Hippocampal formation (tissue), 2 donors: ENCODE measurements at regions not wholly inside any gene's neighbourhood (a gene's known extent, or its start where the extent isn't known, plus 50 kb on each side); places are given as distances from the start of the nearest gene placed in this dataset.

Source experiments
- DNase-seq, 2 donors: peaks; one replicate each; lab custom pipeline; 2025; lab: John Stamatoyannopoulos, UW

DNA sequence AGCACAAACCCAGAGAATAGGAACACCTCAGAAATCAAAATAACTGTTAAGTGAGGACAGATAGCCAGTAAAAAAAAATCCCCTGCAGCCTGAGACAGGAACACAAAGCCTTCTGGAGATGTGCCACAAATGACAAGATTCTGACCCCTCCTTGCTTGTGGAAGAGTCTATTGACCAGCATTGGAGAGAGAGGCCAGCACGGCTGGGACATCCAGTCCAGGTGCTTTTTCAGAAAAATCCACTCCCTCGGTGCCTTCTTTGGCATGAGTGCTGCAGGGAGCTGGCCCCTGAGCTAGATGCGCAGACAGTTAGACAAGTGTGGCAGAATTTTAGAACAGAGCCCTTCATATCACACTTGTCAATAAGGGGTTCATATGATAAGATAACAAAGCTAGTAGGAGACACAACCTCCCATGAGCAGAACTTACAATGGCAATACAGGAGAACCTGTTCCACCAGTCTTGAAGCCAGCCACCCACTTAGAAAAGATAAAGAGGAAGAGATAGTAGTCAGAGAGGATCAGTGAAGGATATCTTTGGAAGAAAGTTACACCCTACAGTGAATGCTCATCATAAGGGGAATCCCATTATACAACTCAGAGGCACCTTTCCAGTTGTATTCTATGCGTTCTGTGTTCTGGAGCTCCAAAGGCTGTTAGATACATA is 298.4 kb downstream of the TLE1 start:
- no peak for DNase-seq

GRCh38 chr9:81389569-81389993 is 299.8 kb downstream of the TLE1 start:
- DNase-seq: no peak

GRCh38 chr9:81388831-81389230 is 300.5 kb downstream of the TLE1 start:
- no peak for DNase-seq

DNA sequence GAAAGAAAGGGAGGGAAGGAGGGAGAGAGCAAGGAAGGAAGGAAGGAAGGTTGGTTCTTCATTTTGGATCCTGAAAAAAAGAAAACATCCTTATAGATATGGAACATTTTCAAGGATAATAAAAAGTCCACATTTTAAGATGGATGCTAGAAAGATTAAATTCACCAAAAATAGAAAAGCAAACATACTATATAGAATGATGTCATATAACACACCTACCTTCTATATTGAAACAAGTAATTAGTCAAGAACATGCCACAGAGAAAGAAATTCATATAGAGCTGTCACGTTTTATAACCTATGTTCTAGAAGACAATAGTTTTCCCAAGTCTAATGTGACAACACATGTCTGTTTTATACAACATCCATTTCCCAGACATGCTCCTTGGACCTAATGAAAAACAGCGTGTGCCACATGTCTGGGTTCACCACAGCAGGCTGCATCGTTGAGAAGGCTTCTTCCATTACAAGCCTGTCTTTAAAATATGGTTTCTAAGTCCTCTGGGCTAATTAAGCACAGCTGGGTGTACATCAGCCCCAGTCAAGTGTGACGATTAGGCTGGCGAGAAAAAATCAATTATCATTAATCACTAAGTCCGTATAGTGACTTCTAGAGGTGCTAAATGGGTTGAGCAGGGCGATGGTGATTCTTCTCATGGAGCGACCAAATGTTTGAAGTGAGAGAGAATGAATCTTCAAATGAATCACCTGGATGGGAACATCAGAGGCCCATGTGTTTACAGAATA is 301.8 kb downstream of the TLE1 start:
- DNase-seq: no peak

- no peak for DNase-seq
Measured at GRCh38 chr9:81384911-81385310, 304.4 kb downstream of the TLE1 start.

- no peak for DNase-seq
Measured at GRCh38 chr9:81382281-81382680, 307.1 kb downstream of the TLE1 start.

GRCh38 chr9:81381694-81382093 is 307.7 kb downstream of the TLE1 start:
- DNase-seq: no peak

DNA sequence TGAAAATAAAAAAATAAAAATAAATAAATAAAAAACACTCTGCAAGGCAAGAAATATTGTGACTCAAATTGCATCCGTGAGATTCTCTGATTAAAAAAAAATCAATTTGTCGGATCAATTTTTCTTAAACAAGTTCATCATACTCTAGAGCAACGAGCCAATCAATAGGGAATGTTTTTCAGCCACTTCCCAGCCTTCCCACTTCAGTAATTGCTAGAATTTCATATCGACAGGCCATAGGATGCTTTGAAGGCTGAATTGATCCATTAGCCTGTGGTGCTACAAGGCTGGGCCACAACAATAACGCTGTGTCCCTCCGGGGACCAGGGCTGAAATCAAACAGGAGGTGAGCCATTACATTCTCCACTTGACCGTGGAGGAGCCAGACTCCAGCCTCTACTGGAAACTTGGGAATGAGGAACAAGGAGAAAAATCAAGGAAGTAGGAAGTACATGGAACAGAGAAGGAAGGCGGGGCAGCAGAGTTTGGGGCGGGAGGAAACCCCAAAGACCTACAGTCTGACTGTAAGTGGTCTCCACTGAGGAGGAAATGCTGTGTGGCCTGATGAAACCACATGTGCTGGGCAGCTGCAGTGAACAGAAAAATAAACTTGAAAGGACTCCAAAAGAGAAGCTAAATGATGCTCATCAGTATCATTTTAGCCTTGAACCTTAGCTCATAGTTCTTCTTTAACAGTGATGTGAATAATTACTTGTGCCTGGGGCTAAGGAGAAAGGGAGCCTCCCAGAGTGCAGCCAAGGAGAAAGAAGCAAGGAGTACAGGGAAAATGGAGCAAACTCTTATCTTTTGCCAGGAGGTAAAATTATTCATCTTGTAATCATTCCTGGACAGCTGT is 308.6 kb downstream of the TLE1 start:
- no peak for DNase-seq

- no peak for DNase-seq
Measured at GRCh38 chr9:81379655-81380054, 309.7 kb downstream of the TLE1 start.

DNA sequence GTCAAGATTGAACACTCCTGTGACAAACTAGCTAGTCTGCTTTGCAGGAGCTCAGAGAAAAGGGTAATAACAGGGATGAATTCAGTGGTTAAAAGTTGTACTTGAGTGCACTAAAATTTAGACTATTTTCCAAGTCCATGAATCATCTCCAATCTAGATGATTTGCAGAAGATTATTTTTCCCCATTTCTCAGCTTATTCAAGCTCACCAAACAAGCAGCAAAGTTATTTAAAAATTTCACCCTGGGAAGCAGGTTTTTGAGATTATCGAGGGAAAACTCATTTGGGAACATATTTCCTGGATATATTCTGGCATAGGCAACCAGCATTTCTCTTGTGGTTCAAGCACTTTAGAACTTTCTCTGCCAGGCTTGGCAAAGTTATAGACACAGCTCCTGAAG is 311.4 kb downstream of the TLE1 start:
- no peak for DNase-seq

GRCh38 chr9:81377320-81377719 is 312.0 kb downstream of the TLE1 start:
- no peak for DNase-seq

- DNase-seq: no peak
Measured at GRCh38 chr9:81375187-81376100, 313.9 kb downstream of the TLE1 start.

GRCh38 chr9:81374459-81375186 is 314.7 kb downstream of the TLE1 start:
- DNase-seq: no peak

DNA sequence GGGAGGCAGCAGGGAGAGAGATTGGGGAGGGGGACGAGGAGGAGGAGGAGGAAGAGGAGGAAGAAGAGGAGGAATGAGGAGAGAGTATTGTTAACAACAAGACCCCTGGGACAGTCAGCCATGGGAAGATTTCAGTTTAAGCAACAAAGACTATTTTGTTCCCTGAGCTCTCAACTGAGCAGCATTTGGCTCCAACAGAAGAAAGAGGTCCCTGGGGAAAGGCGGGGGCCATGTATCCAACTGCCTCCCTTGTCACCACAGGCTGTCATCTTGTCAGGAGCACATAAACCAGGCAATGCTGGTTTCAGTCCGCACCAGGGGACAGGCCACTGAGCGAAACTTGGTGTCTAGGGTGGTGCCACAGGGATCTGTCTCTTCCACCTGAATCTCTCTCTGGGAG is 316.1 kb downstream of the TLE1 start:
- no peak for DNase-seq

DNA sequence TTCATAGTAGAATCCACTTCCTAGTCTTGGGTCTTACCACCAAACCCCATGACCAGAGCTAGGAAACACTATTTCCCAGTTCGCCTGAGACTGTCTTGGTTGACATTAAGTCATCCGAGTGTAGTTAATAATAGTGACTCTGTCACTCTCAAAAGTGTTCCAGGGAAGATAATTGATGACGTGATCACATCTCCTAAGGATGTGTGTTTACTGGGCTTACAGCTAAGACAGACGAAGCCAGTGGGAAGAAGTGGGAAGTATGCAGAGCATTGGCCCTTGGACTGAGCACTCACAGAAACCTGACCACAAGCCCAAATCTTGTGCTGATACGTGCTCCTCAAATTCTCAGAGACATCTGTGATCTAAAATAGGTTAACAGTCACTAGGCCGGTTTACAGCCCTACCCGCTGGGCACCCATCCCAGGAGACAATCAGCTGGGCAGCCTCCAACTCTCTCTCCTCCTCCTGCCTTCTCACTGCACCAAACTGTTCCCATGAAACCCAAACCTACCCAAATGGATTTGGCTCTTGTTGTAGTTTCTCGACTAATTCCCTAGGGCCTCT is 316.6 kb downstream of the TLE1 start:
- DNase-seq: no peak

DNA sequence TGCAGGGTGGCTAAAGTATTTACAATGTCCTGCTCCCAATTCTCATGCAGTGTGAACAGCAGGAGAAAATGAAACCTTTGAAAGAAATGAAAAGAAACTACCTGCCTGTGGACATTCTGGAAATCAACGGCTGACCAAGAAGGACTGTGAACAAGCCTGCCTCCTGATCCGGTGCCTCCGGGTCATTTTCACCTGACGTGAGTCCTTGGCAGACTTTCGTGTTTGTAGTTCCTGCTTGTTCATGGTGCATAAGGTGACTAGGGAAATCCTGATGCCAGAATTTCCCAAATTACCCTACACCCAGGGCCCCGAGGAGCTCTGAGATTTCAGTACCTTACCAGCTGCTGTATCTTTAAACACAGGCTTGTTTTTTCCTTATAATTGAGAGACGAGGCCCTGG is 317.5 kb downstream of the TLE1 start:
- no peak for DNase-seq

- no peak for DNase-seq
Measured at GRCh38 chr9:81370650-81371049, 318.7 kb downstream of the TLE1 start.

GRCh38 chr9:81370096-81370495 is 319.3 kb downstream of the TLE1 start:
- no peak for DNase-seq

DNA sequence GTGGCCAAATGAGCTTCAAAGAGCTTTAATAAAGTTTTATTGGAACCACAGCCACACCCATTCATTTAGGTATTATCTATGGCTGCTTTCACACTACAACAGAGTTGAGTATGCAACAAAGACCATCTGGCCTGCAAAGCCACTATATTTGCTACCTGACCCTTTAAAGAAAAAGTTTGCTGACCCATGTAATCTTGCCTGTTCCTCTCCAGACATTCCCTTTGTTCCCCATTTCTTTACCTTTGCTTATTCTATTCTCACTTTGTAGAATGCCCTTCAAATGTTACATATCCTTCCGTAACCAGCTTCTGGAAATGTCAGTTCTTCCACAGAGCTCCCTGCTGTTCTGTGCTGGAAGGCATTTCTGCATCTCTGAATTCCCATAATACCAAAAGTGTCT is 320.2 kb downstream of the TLE1 start:
- DNase-seq: no peak

- no peak for DNase-seq
Measured at GRCh38 chr9:81363916-81364480, 325.3 kb downstream of the TLE1 start.
